ENCODE measurements at regions not wholly inside any gene's neighbourhood (a gene's known extent, or its start where the extent isn't known, plus 50 kb on each side); places are given as distances from the start of the nearest gene placed in this dataset.

GRCh38 chr5:175045820-175046219 is 321.4 kb downstream of the MSX2 start:
- intact Hi-C loops (cut with micrococcal nuclease) (no loop called here), dilution Hi-C loops (cut with HindIII; ENCODE audit: low sequenced_read_pairs, unreplicated experiment) (no loop called here), in situ Hi-C loops (cut with MboI; ENCODE audit: low sequenced_read_pairs) (no loop called here)
- Histone ChIP-seq H3K27ac (ENCODE audit: insufficient read depth, low read length) (no peak overlapping the region), H4K20me1 (ENCODE audit: insufficient read depth, low read length) (no peaks in the 10 kb centered on the region), H3K36me3 (ENCODE audit: control insufficient read depth, insufficient read depth, low read length) (no peaks in the 10 kb centered on the region), H3K23ac (ENCODE audit: low read depth, low read length) (no peak overlapping the region), H3K27me3 (ENCODE audit: control insufficient read depth, insufficient read depth, low read length) (no peaks in the 10 kb centered on the region), H3K9me1 (ENCODE audit: insufficient read depth, low read length) (no peaks in the 10 kb centered on the region), H3K4ac (ENCODE audit: low read depth, low read length) (no peak overlapping the region), H2BK20ac (ENCODE audit: low read depth, low read length) (no peak overlapping the region), H3K4me3 (ENCODE audit: insufficient read depth, low read depth, low read length) (no peak overlapping the region), H2AK9ac (replicated peaks; ENCODE audit: low read depth, low read length, poor library complexity) (no peak overlapping the region), H2AK5ac (ENCODE audit: low read depth, low read length) (no peak overlapping the region), H4K91ac (ENCODE audit: insufficient read depth, low read depth, low read length) (no peak overlapping the region), H3K56ac (ENCODE audit: extremely low read depth, insufficient read depth, low read length) (no peak overlapping the region), H4K5ac (ENCODE audit: low read depth, low read length) (no peak overlapping the region), H3K4me2 (ENCODE audit: low read depth, low read length) (no peak overlapping the region), H2BK5ac (ENCODE audit: low read depth, low read length, poor library complexity, severe bottlenecking) (no peak overlapping the region), H3K9me3 (ENCODE audit: control insufficient read depth, insufficient read depth, low read length) (peaks cover 5% of the 10 kb centered on the region; the same call in 1 of the 2 replicates), H2BK15ac (ENCODE audit: low read depth, low read length) (no peak overlapping the region), H3K9ac (ENCODE audit: low read depth, low read length) (no peak overlapping the region), H3K79me1 (ENCODE audit: low read depth in 1 of 2, low read length in 2 of 2) (no peaks in the 10 kb centered on the region), H2BK120ac (ENCODE audit: low read depth, low read length) (no peak overlapping the region), H4K8ac (ENCODE audit: low read depth in 2 of 2, low read length in 2 of 2) (no peak overlapping the region), H3K14ac (replicated peaks; ENCODE audit: low read depth, low read length) (no peak overlapping the region), H3K4me1 (ENCODE audit: control insufficient read depth, insufficient read depth, low read length) (no peaks in the 10 kb centered on the region), H3K18ac (ENCODE audit: low read depth, low read length) (no peak overlapping the region), H2AFZ (replicated peaks; ENCODE audit: low read length, poor library complexity) (no peak overlapping the region)
- ATAC-seq (ENCODE audit: low read depth) (no peak), DNase-seq (no peak)
- no TSS peak for BruUV-seq (replicated peaks)
- TF ChIP-seq MAZ (IDR thresholded peaks at IDR 0.05; ENCODE audit: borderline replicate concordance, low read depth, low read length) (no peak), MAFK (IDR thresholded peaks at IDR 0.05; ENCODE audit: low read depth, low read length) (no peak), RAD21 (IDR thresholded peaks at IDR 0.05; ENCODE audit: low read length) (no peak), MXI1 (IDR thresholded peaks at IDR 0.05; ENCODE audit: borderline replicate concordance, low read depth, low read length) (no peak)
- POLR2A ChIA-PET (ENCODE audit: unreplicated experiment) = no interaction called here
- WGBS, 2 experiments (ENCODE audit: extremely low coverage in 2 of 2, insufficient read length in 1 of 2) = no CpG with 5 or more reads among the region's 5 CpGs
- CTCF ChIA-PET = interaction anchor here (0.6 kb wide), 1 partner anchor 1751 kb away, joined by 4 read pairs; no protein-coding TSS in a partner anchor
